VCaP (cell line): ENCODE measurements at regions not wholly inside any gene's neighbourhood (a gene's known extent, or its start where the extent isn't known, plus 50 kb on each side); places are given as distances from the start of the nearest gene placed in this dataset.

ENCODE experiments used
- H3K27ac ChIP-seq: fragments of 450-650 bp; 2 replicates; pipeline ENCODE4 v1.5.1; 2017
- CTCF ChIP-seq: fragments of 450-650 bp; conservative IDR thresholded peaks from 2 replicates; pipeline ENCODE4 v1.5.1; 2017; ENCODE audit warnings: mild to moderate bottlenecking, moderate library complexity

- no peak for TF ChIP-seq CTCF
- H3K27ac ChIP-seq = no peak overlapping the region
These were observed 656.9 kb downstream of the KCNT2 start for GRCh38 chr1:195951313-195951712.

GRCh38 chr1:195948123-195948895, 659.9 kb downstream of the KCNT2 start:
- TF ChIP-seq CTCF = no peak
- no peak overlapping the region for H3K27ac ChIP-seq

GRCh38 chr1:195946500-195946899, 661.7 kb downstream of the KCNT2 start:
- H3K27ac ChIP-seq = no peak overlapping the region
- no peak for TF ChIP-seq CTCF

GRCh38 chr1:195941795-195942194, 666.4 kb downstream of the KCNT2 start:
- TF ChIP-seq CTCF = no peak

GRCh38 chr1:195941314-195941713, 666.9 kb downstream of the KCNT2 start:
- TF ChIP-seq CTCF = no peak
- no peak overlapping the region for H3K27ac ChIP-seq

More at GRCh38 chr1:195941795-195942194, 666.4 kb downstream of the KCNT2 start:
- no peak overlapping the region for H3K27ac ChIP-seq

- TF ChIP-seq CTCF = peak; percentile 76
- no peak overlapping the region for H3K27ac ChIP-seq
These were observed 668.4 kb downstream of the KCNT2 start for GRCh38 chr1:195939844-195940243.

GRCh38 chr1:195934817-195935553, 673.3 kb downstream of the KCNT2 start:
- H3K27ac ChIP-seq = peak overlapping the region; percentile 73
- no peak for TF ChIP-seq CTCF
